ENCODE measurements at regions not wholly inside any gene's neighbourhood (a gene's known extent, or its start where the extent isn't known, plus 50 kb on each side); places are given as distances from the start of the nearest gene placed in this dataset.

GRCh38 chr5:147180751-147181150 lies 54.1 kb upstream of the STK32A start:
- TF ChIP-seq POLR2A (IDR thresholded peaks at IDR 0.05; ENCODE audit: borderline replicate concordance, extremely low read depth, insufficient read depth, insufficient read length) (no peak), RAD21 (IDR thresholded peaks at IDR 0.05; ENCODE audit: low read depth) (no peak), POLR2AphosphoS5 (IDR thresholded peaks at IDR 0.05; ENCODE audit: low read depth, low read length) (no peak), ATF3 (IDR thresholded peaks at IDR 0.05) (no peak), EZH2 (IDR thresholded peaks at IDR 0.05) (no peak), CBX3 (IDR thresholded peaks at IDR 0.05; ENCODE audit: low read depth) (no peak), EZH2phosphoT487 (IDR thresholded peaks at IDR 0.05; ENCODE audit: borderline replicate concordance) (no peak), CTCF (IDR thresholded peaks at IDR 0.05 in 2 of 3, conservative IDR thresholded peaks at IDR 0.05 in 1 of 3; ENCODE audit: borderline replicate concordance in 1 of 3, insufficient read depth in 1 of 3, low read depth in 2 of 3, low read length in 2 of 3) (no peak), SRF (IDR thresholded peaks at IDR 0.05; ENCODE audit: low read depth) (no peak), YY1 (IDR thresholded peaks at IDR 0.05; ENCODE audit: extremely low read depth, insufficient replicate concordance, low read depth, low read length) (no peak), REST (IDR thresholded peaks at IDR 0.05; ENCODE audit: low read depth) (no peak)
